Transverse colon (tissue), 4 donors: ENCODE measurements at regions not wholly inside any gene's neighbourhood (a gene's known extent, or its start where the extent isn't known, plus 50 kb on each side); places are given as distances from the start of the nearest gene placed in this dataset.

Source experiments
- DNase-seq: peaks from one replicate; pipeline ENCODE4 v3.0.0-alpha.2; 2019
- H3K27ac ChIP-seq, 4 donors: fragments of 200-600 bp; sonication (generic); 2 replicates each; pipeline ENCODE4 v1.5.1; 2016 to 2018; ENCODE audit warnings: inconsistent platforms in 4 of 4
- H3K27me3 ChIP-seq: fragments of 200-600 bp; sonication (generic); 2 replicates; pipeline ENCODE4 v1.5.1; 2017; ENCODE audit warnings: inconsistent platforms
- H3K36me3 ChIP-seq, 4 donors: fragments of 200-600 bp; sonication (generic); 2 replicates each; pipeline ENCODE4 v1.5.1; 2017 to 2019; ENCODE audit warnings: inconsistent platforms in 4 of 4
- H3K4me1 ChIP-seq, 4 donors: fragments of 200-600 bp; sonication (generic); 2 replicates each; pipeline ENCODE4 v1.5.1; 2017 to 2020; ENCODE audit warnings: inconsistent platforms in 4 of 4
- H3K4me3 ChIP-seq, 4 donors: fragments of 200-600 bp; sonication (generic); 1 replicate in 1 of 4; 2 replicates in 3 of 4; pipeline versions ENCODE4 v1.5.1 to v1.6.1; 2017 to 2019; ENCODE audit warnings: inconsistent platforms in 4 of 4
- H3K9me3 ChIP-seq, 2 donors: fragments of 200-600 bp; sonication (generic); 2 replicates each; pipeline ENCODE4 v1.5.1; 2017 to 2019; ENCODE audit warnings: inconsistent platforms in 2 of 2
- EP300 ChIP-seq: sonication (generic); formaldehyde crosslinking; IDR thresholded peaks from one replicate; pipeline ENCODE4 v1.6.1; 2017; ENCODE audit warnings: antibody characterized with exemption, low read depth
- POLR2A ChIP-seq: fragments of 450-650 bp; IDR thresholded peaks from one replicate; pipeline ENCODE4 v1.6.1; 2016; ENCODE audit warnings: antibody characterized with exemption, mild to moderate bottlenecking, moderate library complexity
- POLR2AphosphoS5 ChIP-seq, 3 donors: sonication (generic); formaldehyde crosslinking; IDR thresholded peaks; one replicate each; pipeline ENCODE4 v1.6.1; 2016; ENCODE audit warnings: antibody characterized with exemption in 3 of 3
- WGBS, 2 donors: methylation state at CpG; one replicate each; pipeline ENCODE4 v1.1.5; 2018; ENCODE audit warnings: low coverage in 1 of 2; 5-methylcytosine and 5-hydroxymethylcytosine counted together
- in situ Hi-C, 4 donors: fragments of 200-750 bp; cut with MboI; loops; one replicate each; pipeline versions ENCODE4 v1.15.0 to v1.15.1; 2017; ENCODE audit warnings: low sequenced_read_pairs in 3 of 4, low pct_ligation_motif_present in 1 of 4, low pct_unique_long_range_greater_than_20kb in 1 of 4
- intact Hi-C: fragments of 100-400 bp; cut with DNase I; formaldehyde crosslinking; loops from one replicate; pipeline ENCODE4 v1.15.1; 2023; ENCODE audit warnings: low total_unique reads
- TF ChIP-seq, protein P1 (sequence below), 5 experiments: fragments of 200-600 bp in 3 of 5; fragments of 450-650 bp in 2 of 5; sonication (generic) in 3 of 5; IDR thresholded peaks; 1 replicate in 2 of 5; 2 replicates in 3 of 5; pipeline ENCODE4 v1.5.1; 2016 to 2017; ENCODE audit warnings: antibody characterized with exemption in 5 of 5, inconsistent platforms in 3 of 5, mild to moderate bottlenecking in 2 of 5, moderate library complexity in 1 of 5

DNA sequence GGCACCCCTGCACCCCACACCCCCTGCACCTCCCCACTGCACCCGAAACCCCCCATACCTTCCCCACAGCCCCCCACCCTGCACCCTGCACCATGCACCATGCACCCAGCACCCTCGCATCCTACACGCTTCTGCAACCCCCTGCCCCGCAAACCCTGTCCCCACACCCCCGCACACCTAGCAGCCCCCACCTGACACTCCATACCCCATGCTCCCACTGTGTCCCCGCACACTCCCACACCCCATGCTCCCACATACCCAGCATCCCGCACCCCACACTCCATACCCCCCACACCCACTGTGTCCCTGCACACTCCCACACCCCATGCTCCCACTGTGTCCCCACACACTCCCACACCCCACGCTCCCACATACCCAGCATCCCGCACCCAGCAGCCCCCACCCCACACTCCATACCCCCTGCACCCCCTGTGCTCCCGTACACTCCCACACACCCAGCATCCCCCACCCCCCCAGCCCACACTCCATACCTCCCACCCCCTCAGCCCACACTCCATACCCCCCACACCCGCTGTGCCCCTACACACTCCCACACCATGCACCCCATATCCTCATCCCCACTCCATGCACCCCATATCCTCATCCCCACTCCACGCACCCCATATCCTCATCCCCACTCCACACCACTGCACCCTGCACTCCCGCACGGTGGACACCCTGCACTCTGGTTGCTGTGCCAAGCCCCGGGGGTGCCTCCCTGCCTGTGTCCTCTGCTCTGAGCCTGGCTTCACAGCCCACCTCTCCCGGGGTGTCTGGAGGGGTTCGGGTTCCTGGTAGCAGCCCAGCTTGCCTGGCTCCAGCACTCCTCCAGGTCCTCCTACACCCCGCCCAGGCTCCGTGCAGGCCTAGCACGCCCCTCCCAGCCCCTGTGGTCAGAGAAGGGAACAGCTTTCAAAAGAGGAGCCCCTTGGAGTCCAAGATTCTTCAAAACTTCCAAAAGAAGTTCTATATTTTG, 93.9 kb upstream of the CTDP1 start:
- no peak overlapping the region for H3K27ac ChIP-seq
- in situ Hi-C loops (no loop called here), intact Hi-C loops (no loop called here)
- DNase-seq: peak; percentile 6
- TF ChIP-seq POLR2A: no peak
- TF ChIP-seq, protein P1, sequence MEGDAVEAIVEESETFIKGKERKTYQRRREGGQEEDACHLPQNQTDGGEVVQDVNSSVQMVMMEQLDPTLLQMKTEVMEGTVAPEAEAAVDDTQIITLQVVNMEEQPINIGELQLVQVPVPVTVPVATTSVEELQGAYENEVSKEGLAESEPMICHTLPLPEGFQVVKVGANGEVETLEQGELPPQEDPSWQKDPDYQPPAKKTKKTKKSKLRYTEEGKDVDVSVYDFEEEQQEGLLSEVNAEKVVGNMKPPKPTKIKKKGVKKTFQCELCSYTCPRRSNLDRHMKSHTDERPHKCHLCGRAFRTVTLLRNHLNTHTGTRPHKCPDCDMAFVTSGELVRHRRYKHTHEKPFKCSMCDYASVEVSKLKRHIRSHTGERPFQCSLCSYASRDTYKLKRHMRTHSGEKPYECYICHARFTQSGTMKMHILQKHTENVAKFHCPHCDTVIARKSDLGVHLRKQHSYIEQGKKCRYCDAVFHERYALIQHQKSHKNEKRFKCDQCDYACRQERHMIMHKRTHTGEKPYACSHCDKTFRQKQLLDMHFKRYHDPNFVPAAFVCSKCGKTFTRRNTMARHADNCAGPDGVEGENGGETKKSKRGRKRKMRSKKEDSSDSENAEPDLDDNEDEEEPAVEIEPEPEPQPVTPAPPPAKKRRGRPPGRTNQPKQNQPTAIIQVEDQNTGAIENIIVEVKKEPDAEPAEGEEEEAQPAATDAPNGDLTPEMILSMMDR (IDR thresholded peaks at IDR 0.05): no peak
- no peak for TF ChIP-seq POLR2AphosphoS5 (IDR thresholded peaks at IDR 0.05)
- TF ChIP-seq EP300: no peak
- no peaks in the 10 kb centered on the region for H3K27me3 ChIP-seq
- no peak overlapping the region for H3K4me3 ChIP-seq
- H3K9me3 ChIP-seq: no peaks in the 10 kb centered on the region
- H3K4me1 ChIP-seq: peaks cover 8 to 24% (median 12%) of the 10 kb centered on the region in 4 donors
- H3K36me3 ChIP-seq: no peaks in the 10 kb centered on the region
- 79 to 100% methylated on average over 1 to 14 of the region's 20 CpGs for WGBS, 2 donors

DNA sequence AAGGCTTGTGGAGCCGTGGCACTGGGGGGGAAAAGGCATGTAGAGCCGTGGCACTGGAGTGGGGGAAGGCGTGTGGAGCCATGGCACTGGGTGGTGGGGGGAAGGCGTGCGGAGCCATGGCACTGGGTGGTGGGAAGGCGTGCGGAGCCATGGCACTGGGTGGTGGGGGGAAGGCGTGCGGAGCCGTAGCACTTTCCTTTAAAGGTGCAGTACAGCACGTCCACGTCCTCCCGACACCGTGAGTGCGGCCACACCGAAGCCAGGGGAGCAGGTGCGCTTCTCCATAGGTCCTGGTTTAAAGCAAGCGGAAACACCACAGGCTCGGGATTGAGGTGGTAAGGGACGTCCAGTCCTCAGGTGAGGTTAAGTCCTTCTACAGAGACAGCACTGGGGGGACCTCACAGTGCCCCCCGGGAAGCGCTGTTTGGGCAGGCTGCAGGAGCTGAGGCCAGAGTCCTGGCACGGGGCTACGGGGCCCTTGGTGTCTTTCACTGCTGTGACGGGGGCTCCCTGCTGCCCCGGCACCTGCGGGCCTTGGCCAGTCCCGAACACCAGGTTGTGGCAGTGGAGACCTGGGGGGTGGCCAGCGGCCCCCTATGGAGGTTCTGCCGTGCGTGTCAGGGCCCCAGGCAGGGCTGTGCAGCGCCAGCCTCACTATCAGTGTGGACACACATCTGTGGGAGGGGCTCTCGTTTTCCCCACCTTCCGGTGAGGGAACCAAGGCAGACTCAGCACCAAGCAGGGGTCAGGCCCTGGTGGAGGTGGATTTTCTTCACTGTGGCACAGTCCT, 93.0 kb upstream of the CTDP1 start:
- Histone ChIP-seq H3K9me3 (no peaks in the 10 kb centered on the region), H3K4me3 (no peak overlapping the region), H3K27ac (no peak overlapping the region), H3K4me1 (peaks cover 8 to 24% (median 12%) of the 10 kb centered on the region in 4 donors), H3K27me3 (no peaks in the 10 kb centered on the region), H3K36me3 (no peaks in the 10 kb centered on the region)
- DNase-seq: peak; percentile 4
- intact Hi-C loops (no loop called here), in situ Hi-C loops (no loop called here)
- WGBS, 2 donors: 74 to 86% methylated on average over 14 to 34 of the region's 34 CpGs
- no peak for TF ChIP-seq POLR2A
- TF ChIP-seq, protein P1 (IDR thresholded peaks at IDR 0.05): no peak
- TF ChIP-seq EP300: no peak
- TF ChIP-seq POLR2AphosphoS5 (IDR thresholded peaks at IDR 0.05): no peak

DNA sequence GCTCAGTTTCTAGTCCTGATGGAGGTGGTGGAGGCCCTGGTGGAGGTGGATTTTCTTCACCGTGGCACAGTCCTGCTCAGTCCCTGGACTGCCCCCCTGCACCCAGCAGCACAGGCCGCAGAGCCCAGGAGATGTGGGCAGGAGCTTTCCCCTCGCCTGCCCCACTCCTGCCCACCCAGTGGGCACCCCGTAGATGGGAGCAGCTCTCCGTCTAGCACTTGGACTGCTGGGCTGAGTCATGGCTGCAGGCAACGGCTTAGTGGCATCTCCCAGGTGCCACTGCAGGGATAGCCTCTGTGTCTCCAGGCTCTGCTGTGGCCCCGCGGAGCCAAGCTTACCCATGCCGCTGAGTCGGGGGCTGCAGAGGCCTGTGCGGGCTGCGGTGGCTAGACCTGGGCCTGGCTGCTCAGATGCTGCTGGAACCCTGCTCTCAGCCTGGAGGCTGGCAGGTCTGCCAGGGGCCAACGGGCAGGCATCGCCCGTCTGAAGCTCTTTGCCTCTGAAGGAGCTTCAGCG, 92.3 kb upstream of the CTDP1 start:
- Histone ChIP-seq H3K27ac (peak overlapping the region in 1 of 4 donors; percentile 77), H3K4me1 (peaks cover 8 to 24% (median 12%) of the 10 kb centered on the region in 4 donors), H3K27me3 (no peaks in the 10 kb centered on the region), H3K36me3 (no peaks in the 10 kb centered on the region), H3K4me3 (no peak overlapping the region), H3K9me3 (no peaks in the 10 kb centered on the region)
- WGBS, 2 donors: 84% methylated on average over 5 of the region's 16 CpGs; no CpG with 5 or more reads in 1 of the 2 donors
- in situ Hi-C loops: no loop called here
- intact Hi-C loops: no loop called here
- peak; percentile 3 for DNase-seq
- TF ChIP-seq POLR2AphosphoS5 (IDR thresholded peaks at IDR 0.05): no peak

DNA sequence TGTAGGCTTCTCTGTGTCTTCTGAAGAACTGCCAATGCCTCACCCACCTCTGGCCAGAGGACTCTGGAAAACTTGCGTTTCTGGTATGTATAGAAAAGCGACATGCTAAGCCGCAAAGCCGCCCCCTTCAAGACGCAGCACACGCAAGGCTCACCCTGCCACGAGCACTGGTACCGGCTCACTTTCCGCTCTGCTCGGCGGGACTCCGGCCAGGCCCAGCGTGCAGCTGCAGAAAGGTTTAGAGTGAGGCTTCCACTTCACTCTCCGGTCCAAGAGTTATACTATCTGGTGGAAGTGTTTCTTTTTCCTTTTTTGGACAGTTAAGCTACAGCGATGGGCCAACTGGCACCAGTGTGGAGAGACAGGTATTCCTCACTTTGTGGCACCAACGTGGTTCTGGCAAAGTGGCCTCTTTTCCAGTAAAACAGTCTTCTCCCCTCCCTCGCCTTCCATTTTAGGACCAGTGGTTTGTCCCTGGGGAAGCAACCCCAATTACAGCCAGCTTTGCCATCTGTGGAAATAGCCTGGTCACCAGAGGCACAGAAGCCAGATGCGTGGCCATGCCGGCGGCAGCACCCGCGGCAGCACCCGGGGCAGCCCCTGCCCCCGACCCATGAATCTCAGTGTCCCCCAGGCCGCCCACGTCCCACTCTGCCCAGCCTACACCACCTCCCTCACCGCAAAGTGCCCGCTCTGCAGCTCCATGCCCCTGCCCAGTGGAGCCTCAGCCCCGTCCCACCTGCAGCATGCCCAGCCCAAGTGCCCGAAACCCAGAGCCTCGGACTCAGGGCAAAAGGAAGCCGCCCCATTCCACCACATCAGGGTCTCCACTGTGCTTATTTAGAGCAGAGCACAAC, 91.6 kb upstream of the CTDP1 start:
- H3K4me3 ChIP-seq: no peak overlapping the region
- no peaks in the 10 kb centered on the region for H3K36me3 ChIP-seq
- peaks cover 8 to 24% (median 12%) of the 10 kb centered on the region in 4 donors for H3K4me1 ChIP-seq
- no peaks in the 10 kb centered on the region for H3K27me3 ChIP-seq
- intact Hi-C loops: no loop called here
- in situ Hi-C loops: no loop called here
- H3K27ac ChIP-seq: peak overlapping the region; percentile 53 to 77 (median 66)
- no peaks in the 10 kb centered on the region for H3K9me3 ChIP-seq
- no peak for TF ChIP-seq POLR2A
- no peak for TF ChIP-seq POLR2AphosphoS5 (IDR thresholded peaks at IDR 0.05)
- TF ChIP-seq EP300: no peak
- TF ChIP-seq, protein P1 (IDR thresholded peaks at IDR 0.05): no peak
- peak; percentile 7 for DNase-seq
- 87% methylated on average over 32 of the region's 32 CpGs; no CpG with 5 or more reads in 1 of the 2 donors for WGBS, 2 donors
